GDM1 (cell line): ENCODE measurements at regions not wholly inside any gene's neighbourhood (a gene's known extent, or its start where the extent isn't known, plus 50 kb on each side); places are given as distances from the start of the nearest gene placed in this dataset.
"Not testable (repeated sequence)": the region's sequence is repeated elsewhere in the genome, so short reads cannot be mapped to it uniquely, and the experiment has no call there.

Experiments
- DNase-seq: peaks from one replicate; lab custom pipeline; 2025; lab: John Stamatoyannopoulos, UW

DNA sequence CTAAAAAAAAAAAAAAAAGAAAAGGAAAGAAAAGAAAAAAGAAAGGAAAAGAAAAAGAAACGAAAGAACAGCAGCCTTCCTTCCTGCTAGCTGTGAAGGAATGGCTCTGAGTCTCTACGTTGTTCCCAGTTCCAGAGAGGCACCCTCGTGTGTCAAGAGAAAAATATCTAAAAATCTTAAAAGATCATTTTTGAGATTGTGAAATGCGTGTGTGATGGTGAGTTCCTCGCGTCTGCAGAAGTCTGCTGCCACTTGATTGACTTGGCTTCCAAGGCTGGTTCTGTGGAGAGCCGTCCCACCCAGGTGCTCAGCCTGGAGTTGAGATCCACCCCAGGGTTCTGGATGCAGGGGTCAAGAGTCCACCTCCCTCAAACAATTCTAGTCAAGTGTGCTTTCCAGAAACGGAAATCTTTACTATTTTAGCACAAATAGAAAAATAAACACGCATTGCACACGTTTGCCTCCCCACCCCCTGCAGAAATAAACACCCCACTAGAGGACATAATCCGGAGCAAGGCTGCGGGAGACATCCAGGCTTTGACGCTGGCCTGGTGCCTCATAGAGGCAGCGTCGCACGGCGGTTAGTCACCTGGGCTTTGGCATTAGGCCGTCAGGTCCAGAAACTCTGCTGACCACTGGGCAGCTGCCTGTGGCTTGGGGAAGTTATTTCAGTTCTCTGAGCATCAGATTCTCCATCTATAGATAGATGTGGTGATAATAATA is 265.4 kb downstream of the FAM43A start:
- DNase-seq = no peak

DNA sequence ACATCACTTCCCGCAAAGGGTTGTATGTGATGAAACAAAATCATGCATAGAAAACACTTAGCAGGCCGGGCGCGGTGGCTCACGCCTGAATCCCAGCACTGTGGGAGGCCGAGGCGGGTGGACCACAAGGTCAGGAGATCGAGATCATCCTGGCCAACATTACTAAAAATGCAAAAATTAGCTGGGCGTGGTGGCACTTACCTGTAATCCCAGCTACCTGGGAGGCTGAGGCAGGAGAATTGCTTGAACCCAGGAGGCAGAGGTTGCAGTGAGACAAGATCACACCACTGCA is 265.9 kb downstream of the FAM43A start:
- DNase-seq = not testable (repeated sequence)

DNA sequence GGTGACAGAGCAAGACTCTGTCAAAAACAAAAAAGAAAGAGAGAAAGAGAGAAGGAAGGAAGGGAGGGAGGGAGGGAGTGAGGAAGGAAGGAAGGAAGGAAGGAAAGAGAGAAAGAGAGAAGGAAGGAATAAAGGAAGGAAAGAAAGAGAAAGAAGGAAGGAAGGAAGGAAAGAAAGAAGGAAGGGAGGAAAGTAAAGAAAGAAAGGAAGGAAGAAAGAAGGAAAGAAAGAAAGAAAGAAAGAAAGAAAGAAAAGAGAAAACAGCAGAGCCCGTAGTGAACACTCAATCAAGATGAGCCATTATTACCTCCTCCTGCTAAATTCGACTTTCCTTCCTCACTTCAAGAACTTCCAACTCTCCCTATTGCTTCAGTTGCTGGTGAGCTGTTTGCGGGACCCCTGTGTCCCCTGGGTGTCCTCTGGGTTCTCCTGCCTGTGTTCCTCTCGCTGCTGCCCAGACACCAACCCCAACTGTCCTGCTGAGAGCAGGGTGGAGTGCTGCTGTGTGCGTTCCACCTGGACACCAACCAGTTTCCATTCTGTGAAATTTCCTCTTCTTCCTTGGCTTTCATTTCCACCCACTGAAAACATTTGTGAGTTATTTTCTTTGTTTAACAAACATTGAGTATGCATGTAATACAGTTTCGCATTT is 266.4 kb downstream of the FAM43A start:
- DNase-seq = no peak

DNA sequence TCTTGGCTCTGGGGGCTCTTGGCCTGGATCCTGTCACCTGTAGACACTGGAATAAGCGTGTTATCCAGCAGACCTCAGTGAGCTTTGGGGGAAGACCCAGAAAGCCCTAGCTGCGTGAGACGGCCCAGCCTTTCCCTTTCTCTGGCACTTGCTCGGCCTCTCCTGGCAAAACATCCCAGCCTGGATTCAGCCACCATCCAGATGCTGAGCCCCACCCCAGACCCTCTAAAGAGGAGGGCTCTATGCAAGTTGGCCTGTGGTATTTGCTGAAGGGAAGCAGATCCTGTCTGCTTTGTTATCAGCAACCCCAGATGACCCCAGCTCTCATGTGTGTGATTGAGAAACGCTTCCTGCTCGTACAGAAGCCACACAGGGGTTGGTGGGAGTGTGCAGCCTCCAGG is 267.2 kb downstream of the FAM43A start:
- peak; percentile 44 for DNase-seq

DNA sequence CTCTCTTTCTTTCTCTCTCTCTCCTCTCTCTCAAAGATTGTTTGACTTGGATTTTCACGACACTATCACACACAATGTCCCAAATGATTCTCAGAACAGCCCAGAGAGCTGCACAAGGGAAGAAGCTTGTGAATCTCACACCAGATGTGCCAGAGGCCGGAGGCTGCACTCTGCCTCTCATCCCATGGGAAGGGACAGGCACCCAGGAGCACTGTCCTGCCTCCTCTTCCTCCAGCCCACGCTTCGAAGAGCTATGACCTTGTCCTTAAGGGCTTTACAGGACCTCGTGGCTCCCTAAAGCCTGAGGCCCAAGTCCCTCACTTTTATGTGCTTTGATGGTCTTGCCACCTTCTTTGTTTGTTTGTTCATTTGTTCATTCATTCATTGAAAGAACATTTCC is 267.6 kb downstream of the FAM43A start:
- DNase-seq = no peak

DNA sequence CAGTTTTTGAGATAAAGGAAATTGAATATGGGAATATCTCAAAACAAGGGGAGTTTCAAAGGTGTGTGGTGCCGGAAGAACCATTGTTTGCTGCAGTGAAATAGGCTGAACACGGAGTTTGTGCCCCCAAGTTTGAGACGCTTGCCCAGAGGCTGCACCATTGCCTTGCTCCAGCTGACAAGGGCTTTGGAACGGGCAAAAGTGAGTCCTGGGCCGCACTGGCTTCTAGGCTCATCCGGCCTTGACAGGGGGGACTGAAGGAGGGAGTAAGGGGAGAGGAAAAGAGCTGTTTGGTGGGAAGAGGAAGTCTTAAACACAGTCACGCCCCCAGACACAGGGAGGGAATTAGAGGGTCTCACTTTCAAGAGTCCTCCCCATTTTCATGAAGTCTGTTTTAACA is 269.9 kb downstream of the FAM43A start:
- DNase-seq = no peak

DNA sequence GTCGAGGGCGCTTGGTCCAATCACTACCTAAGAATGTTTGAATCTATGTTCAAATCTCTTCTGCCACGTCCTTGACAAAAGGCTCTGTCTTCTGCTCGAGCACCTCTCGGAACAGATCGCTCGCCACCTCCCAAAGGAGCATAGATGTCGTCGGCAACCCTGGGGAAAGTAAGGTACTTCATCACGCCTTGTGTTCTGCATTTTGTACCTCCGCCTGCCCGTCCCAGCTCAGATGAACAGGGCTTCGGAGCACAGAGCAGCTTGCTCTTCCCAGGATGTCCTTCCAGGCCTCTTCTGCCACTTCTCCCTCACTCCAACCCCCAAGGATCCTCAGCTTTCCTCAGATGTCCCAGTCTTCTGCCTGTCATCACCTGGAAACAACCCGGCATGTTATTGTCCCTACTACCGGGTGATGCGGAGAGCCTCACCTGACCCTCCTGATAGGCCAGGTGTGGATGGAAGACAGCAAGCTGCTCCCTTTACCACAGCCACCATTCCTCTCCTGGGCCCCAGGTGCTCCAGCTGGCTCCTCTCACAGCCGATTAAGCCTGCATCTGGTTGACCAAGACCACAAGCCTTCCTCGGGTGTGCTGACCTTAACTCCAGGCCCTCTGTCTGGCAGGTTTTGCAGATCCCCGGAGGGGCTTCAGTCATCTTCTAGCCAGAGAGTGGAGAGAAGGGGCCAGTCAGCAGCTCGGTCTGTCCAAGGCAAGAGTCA is 270.5 kb downstream of the FAM43A start:
- DNase-seq = no peak

DNA sequence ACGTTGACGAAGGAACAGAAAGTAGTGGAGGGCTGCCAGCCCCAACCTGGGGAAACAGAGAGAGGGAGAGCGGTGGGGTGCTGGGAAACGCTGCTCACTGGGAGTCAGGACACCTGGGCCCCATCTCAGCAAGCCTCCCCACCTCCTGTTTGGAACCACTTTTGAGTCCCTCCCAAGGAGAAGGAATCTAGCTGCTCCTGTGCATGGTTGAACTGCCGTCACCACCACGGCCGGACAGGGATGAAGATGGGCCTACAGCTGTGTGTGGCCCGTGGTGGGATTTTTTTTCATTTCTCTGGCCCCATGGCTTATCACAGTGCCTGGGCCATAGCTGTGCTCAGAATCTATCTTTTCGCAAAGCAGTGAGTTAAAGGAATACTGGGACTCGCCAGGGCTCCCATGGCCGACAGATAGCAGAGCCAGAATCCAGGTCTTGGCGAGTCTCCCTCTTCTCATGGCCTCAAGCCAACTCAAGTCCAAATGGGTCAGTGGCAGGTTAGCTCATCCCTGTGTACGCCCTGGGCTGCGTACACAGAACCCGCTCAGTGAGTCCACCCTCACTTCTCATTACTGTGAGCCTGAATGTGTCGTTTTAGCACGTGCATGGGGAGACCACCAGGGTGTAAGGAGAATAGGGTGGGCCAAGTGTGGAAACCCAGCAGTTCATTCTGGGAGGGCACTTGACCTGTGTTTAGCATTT is 271.2 kb downstream of the FAM43A start:
- DNase-seq = no peak

DNA sequence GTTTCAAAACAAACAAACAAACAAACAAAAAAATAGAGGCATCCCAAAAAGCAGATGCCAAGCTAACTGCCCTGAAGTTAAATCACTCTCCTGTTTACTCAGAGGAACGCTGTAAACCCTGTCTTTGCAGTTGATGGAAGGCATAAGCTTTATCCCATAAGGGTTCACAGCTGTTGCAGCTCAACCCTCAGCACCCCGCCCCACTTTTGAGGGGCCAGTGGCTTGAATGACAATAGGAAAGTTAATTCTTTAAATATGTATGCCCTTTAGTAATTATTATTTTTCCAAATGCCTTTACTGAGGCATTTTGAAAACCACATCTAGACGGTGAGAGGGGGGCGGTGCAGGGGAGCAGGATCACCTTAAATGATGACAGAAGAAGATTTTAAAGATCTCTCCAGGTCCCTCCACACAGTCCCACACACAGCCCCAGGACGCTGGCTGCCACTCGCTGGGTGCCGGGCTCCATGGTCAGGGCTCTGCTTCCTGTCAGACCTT is 272.1 kb downstream of the FAM43A start:
- DNase-seq = no peak

DNA sequence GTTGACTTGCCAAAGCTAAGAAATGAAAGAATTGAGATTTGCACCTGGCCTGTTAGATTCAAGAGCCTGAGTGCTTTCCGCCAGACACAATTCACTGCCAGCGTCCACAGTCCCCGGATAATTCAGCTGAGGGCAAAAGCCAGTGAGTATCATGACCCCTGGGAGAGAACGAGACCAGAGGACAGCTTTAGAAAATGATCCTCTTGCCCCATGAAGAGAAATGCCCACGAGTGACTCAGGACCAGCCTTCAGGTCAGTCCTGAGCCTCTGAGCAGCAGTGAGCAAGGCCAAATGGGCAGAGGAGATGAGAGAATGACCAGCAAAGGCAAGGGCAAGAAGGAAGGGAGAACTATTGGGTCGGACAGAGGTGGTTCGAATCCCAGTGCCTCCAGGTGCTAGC is 273.5 kb downstream of the FAM43A start:
- no peak for DNase-seq

DNA sequence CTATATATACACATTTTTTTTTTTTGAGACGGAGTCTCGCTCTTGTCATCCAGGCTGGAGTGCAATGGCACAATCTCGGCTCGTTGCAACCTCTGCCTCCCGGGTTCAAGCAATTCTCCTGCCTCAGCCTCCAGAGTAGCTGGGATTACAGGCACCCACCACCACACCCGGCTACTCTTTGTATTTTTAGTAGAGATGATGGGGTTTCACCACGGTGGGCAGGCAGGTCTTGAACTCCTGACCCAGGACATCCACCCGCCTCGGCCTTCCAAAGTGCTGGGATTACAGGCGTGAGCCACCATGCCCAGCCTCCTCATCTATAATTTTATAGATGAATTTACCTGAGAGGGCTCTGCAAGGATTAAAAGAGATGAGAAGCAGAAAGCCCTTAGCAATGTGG is 274.0 kb downstream of the FAM43A start:
- DNase-seq = not testable (repeated sequence)

DNA sequence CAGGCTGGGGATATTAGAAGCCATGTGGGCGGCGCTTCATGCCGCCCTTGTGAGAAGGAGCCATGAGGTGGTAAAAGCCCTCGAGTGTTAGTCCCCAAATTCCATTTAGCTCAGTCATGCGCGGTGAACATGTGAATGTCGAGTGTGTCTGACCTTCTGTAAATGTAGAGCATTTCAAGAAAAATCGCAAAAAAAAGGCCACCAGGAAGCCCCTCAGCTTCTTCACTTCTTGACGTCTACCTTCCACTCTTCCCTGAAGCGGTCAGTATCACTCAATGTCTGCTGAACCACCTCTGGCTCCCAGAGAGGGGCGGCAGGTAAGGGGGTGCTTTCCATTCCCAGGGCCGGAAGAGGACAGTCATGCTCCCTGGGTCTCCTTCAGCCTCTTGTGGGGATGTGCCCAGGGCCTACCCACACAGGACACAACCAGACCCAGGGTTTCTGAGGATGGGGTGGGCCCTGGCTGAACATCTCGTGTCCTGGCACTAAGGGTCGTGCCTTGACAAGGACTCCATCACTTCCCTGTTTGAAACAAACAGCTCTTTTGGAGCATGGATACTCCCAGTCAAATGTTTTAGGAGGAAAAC is 274.9 kb downstream of the FAM43A start:
- no peak for DNase-seq

DNA sequence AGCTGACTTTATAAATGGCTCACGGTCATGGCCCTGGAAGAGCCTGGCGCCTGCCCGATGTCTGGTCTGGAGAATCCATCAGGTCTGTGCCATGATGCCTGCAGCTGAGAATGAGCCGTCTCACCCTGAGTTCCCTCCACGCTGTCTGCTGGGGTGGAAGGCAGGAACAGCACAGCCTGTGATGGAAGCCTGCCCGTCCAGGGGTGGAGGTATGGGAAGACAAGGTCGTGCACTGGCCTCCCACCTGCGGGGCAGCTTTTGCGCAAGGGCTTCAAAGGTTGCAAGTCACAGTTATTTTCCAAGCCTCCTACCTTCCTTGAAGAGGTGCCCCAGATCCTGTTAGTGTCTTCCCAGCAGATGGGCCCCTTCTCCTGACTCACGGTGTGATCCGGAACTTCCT is 275.5 kb downstream of the FAM43A start:
- no peak for DNase-seq

DNA sequence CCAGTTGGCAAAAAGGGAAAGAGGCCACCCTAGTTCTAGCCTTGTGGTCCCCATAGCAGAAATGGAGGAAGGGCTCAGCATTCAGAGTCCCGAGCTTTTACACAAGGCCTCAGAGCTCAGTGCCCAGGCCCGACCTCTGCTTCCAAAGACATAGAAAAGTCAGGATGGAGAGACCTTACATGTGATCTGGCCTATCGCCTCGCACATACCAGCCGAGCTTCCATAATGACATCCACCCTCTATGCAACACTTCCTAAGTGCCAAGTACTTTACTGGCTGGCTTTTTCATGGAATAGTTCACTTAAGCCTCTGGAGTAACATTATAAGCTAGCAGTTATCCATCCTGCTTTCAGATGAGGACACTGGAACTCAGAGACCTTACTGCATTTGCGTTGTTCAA is 275.9 kb downstream of the FAM43A start:
- no peak for DNase-seq

DNA sequence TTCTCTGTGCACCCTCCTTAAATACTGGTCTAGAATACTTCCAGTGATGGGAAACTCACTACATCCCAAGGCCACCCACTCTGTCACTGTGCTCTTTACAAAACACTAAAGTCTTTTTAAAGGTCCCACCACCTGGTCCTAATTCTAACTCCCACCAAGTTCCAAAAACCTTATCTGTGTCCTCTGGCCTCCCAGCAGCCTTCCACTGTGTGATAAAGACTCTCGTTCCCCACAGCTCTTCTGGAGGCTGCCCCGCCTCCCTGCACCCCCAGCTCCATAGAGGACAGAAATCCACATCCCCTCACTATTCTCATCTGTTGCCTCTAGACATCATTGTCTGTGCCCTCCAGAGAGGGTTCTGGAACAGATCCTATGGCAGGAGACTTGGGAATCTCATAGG is 276.4 kb downstream of the FAM43A start:
- DNase-seq = no peak

DNA sequence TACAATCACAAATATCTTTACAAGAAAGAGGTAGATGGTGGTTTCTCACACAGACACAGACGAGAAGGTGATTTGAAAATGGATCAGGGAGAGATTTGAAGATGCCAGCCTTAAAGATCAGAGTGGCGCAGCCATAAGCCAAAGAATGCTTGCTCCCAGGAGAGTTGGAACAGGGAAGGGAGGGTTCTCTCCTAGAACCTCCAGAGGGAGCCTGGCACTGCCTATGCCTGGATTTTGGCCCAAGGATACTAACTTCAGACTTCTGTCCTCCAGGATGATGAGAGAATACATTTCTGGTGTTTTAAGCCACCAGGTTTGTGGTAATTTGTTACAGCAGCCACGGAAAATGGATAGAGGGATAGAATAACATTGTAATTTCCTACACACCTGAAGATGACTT is 279.1 kb downstream of the FAM43A start:
- DNase-seq = no peak

DNA sequence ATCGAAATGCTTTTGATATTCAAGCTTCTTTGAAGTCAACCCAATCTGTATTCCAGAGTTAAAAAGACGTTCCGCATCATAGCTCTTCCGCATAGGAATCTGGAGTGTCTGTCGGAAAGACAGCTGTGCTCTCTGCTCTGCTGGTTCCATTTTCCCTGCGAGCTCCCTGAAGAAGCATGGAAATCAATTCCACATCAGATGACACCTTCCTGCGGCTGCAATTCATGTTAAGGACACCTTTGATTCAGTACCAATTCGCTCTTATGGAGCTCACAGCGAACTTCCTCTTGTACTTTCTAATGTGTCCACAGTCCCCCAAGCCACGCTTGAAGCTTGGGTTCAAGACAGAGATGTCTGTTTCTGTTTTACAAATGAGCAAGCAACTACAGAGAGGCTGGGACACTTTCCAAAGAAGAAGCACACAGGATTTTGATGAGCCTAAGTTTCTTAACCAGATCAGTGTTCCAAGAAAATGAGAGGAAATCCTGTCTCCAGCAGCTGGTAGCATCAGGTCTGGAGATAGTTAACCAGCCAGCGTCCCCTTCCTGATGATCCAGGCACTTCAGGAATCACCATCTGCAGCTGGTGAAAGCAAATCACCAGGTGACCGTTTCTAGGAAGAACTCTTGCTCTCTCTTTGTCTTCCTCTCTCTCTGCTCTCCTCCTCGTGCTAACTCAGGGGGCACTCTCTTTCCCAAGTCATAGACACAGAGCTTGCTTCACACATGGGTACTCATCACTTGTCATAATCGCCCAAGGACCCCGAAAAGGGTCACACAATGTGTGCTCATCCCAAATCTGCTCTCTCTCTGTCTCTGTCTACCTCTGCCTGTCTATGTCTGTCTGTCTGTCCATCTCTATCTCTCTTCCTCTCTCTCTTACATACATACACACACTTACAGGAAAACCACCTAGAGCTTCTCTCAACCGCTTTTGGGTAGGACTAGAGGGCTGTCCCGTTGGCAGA is 281.8 kb downstream of the FAM43A start:
- DNase-seq = no peak

DNA sequence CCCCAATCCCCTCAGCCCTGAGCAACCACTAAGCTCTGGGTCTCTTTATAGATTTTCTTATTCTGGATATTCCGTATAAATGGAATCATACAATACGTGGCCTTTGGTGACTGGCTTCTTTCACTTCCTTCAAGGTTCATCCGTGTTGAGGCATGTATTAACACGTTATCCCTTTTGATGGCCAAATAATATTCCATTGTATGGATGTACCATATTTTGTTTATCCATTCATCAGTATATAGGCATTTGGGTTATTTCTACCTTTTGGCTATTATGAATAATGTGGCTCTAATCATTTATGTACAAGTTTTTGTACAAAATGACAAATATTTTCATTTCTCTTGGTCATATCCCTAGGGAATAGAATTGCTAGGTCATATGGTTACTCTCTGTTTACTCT is 284.4 kb downstream of the FAM43A start:
- DNase-seq = no peak

DNA sequence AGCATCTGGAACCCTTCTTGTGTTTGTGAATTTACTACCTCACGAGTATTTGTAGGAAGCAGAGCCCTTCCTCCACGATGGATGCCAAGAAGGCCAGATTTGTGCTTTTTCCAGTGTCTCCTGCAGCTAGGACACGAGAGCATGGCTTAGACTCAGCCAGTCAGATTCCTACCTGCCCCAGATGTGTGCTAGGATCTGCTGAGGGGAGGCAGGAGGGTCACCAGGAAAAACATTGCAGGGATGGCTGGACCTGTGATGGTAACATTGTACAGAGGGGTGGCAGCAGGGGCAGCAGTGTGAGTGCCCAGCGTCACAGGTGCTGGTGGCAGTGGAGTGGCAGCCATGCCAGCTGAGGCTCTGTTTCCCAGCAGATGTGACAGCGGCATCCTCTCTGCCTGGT is 285.3 kb downstream of the FAM43A start:
- DNase-seq = no peak

DNA sequence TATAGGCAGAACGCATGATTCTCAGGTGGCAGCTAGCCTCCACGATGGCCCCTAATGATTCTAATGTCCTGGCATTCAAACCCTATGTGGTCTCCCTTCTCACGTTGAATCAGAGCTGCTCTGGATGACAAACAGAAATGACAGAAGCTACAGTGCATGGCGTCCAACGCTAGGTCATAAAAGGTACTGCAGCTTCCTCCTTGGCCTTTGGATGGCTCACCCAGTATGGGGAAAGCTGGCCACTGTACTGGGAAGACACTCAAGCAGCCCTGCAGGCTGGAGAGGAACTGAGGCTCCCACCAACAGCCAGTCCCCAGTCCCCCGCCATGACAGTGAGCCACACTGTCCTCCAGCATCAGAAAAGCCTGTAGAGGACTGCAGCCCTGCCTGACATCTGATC is 286.3 kb downstream of the FAM43A start:
- no peak for DNase-seq

DNA sequence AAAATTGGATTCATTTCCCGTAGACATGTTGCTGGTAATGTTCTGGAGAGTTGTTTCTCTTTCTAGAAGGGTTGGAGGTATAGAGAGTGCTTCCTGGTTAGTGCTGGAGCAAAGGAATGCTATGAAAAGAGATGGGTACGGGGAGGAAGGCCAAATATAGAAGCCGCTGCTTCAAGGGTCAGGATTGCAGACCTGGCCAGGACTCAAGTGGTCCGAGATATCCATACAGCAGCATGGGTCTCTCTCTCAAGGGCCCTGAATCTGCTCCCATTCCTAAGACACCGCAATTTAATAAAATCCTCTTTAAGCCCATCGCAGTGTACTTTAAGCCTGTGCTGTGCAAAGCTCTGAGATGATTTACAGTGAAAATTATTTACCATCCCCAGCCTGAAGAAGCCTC is 287.0 kb downstream of the FAM43A start:
- no peak for DNase-seq
